GM21825 (cell line): ENCODE measurements at regions not wholly inside any gene's neighbourhood (a gene's known extent, or its start where the extent isn't known, plus 50 kb on each side); places are given as distances from the start of the nearest gene placed in this dataset.

ENCODE experiments used
- ATAC-seq: cut with Tn5 transposase; IDR thresholded peaks from one replicate; pipeline ENCODE4 v1.9.1; 2021; ENCODE audit warnings: mild to moderate bottlenecking, moderate library complexity; ENCODE audit not compliant: unreplicated experiment

DNA sequence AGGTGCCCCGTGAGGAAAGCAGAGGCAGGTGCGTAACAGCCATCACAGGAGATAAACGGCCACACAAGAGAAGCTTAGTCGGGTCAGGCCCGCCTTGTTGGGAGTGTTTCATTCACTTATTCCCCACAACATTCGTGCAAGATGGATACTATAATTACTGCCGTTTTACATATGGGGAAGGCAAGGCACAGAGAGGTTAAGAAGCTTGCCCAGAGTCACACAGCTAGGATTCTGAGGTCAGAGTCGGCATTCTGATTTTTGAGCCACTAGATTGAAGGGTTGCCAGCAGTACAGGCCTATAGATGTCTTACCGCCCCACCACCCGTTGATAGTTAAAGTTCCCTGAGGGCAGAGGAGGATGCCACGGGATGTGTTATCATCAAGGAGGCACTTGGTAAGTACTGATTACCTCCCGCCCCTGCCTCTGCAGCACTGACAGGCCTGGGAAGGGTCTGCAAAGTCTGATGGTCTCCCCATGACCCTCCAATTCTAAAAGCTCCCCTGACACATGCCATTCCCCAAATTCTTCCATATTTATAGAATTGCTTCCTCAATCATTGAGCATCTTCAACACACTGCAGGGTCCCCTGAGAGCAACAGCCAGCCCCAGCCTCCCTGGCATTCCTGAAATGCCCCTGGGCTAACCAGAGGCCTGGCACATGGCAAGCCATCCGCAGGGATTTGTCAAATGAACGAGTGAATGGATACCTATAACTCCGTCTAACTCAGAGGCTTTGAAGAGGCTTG is 74.7 kb upstream of the CLDN14 start:
- ATAC-seq: no peak

DNA sequence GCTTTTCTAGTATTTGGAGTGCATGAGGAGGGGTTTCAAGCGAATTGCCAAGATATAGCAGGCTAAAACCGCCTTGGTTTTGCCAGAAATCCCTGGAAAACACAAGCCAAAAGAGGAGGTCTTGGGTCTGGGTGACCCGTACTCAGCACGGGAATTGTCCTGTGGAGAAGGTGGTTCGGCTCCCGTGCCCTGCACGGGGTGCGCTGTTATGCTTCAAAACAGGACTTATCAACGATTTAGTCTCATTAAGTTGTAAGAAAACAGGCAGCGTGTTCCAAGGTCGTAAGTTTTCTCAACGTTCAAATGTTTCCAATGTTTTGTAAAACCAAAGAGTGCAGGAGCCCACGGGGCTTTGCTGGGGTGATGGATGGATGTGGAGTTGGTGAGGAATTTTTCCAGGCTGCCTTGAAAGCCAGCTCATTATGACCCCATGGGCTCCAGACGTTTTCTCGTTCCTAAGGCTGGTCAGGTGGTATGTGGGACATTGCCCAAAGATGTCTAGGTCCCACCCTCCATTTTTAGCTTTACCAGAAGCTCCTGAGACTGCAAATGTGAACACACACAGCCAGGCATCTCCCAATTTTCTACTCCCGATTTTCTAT is 75.4 kb upstream of the CLDN14 start:
- ATAC-seq: no peak

DNA sequence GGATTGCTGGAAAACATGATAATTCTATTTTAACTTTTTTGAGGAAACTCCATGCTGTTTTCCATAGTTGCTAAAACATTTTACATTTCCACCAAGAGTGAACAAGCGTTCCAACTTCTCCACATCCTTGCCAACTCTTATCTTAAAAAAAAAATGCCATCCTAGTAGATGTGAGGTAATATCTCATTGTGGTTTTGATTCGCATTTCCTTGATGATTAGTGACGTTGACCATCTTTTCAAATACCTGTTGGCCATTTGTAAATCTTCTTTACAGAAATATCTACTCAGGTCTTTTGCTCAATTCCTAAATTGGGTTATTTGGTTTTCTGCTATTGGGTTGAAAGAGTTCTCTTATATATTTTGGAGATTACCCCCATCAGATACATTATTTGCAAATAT is 77.4 kb upstream of the CLDN14 start:
- ATAC-seq: no peak

DNA sequence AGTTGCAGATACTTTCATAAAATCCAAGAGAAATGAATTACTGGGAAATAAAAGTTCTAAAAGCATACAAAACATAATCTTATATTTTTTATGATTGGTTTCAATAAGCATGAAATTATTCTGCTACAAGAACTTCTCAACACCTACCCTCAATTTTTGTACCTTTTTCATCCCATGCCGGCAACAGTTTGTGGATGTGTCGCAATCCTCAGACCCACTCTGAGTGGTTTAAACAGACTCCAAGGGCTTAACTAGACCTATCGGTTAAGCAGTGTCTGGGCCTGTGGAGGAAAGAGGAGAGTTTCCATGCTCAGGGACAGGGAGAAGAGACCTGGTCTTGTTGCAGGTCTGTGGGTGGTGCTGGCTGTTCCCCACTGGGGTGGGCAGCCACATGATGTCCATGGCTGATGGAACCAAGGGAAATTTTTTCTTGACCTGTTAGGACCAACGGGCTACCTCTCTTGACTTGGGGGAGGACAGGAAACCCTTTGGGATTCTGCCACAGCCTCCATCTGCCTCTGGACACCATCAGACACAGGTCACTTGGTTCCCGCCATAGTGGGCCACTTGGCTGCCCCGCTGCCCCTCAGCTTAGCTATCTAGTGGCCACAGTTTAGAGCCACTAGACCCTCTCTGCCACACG is 81.1 kb upstream of the CLDN14 start:
- ATAC-seq: no peak

- ATAC-seq: no peak
Measured at GRCh38 chr21:36563341-36563926, 83.5 kb upstream of the CLDN14 start.

DNA sequence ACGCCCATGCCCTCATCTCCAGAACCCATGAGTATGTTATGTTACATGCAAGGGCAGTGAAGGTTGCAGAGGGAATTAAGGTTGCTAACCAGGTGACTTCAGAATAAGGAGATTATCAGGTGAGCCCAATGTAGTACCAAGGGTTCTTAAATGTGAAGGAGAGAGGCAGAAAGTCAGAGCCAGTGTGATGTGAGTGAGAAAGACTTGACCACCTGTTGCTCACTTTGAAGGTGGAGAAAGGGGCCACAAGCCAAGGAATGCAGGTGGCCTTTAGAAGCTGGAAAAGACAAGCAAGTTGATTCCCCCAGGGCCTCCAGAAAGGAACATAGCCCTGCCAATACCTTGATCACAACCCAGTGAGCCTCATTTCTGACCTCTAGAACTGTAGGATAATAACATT is 84.7 kb upstream of the CLDN14 start:
- no peak for ATAC-seq

- no peak for ATAC-seq
Measured at GRCh38 chr21:36565540-36565939, 85.6 kb upstream of the CLDN14 start.

GRCh38 chr21:36566644-36567043 is 86.7 kb upstream of the CLDN14 start:
- no peak for ATAC-seq

DNA sequence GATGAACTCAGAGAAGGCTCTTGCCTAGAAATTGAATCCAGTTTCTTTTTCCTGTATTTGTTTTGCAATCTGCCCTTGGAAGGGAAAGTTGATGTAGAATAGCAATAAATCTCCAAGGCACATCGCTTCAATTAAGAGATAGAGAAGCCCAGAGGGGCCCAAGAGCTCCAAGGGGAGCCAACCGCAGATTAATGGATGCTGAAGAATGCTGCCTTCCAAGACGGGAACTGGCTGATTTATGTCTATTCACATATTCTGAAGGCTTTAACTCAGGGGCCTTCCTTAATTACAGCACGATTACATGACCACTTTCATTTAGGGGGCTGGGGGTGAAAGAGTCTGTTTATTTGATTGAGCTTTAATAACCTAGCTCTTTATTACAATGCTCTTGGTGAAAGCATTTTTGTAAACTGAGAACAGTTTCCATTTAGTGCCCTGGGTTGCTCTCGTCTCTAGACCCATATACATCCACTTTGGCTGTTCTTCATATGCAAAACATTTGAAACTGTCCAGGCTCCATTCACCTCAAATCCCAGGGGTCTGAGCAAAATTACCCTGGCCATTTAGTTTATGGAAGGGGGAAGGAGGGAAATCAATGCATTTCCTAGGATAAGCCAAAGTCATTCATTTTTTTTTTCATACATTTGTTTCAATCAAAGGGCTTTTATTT is 87.4 kb upstream of the CLDN14 start:
- ATAC-seq: no peak

- no peak for ATAC-seq
Measured at GRCh38 chr21:36569511-36569910, 89.6 kb upstream of the CLDN14 start.

GRCh38 chr21:36571556-36571955 is 91.6 kb upstream of the CLDN14 start:
- no peak for ATAC-seq

DNA sequence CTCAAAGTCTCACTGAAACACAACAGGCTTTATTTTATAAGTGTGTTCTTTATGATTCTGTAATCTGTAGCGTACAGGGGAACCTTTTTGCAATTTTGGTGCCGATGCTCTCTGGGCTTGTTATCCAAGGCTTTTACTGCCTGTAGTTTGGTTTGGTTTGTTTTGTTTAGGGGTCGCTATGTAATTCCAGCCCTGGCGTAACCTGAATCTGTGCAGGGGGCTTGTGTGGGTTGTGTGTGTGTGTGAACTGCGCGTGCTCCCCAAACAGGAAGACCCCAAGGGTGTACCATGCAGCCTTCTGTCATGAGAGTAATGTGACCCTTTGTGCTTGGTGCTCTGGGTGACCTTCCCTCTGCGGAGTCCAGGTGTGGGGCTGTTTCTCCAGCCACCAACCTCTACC is 92.1 kb upstream of the CLDN14 start:
- ATAC-seq: no peak

- no peak for ATAC-seq
Measured at GRCh38 chr21:36575306-36575705, 95.4 kb upstream of the CLDN14 start.

DNA sequence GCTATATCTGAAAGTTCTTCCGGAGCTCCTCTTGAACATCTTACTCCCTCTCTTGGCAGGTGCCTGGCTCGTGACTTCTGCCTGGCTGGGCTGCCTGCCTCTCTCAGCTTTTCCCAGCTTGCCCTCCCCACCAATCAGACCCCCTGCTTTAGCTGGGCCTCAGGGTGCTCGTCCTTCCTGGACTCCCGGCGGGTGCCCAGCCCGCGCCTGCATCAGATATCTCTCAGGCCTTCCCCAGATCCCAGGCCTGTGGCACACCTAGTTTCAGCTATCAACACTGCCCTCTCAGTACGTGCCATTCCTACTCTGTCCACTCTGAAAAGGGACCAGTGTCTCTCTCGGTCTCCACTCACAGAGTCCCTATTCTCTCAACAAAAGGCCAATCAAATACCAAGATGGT is 96.5 kb upstream of the CLDN14 start:
- ATAC-seq: no peak

- ATAC-seq: no peak
Measured at GRCh38 chr21:36579898-36580297, 100.0 kb upstream of the CLDN14 start.

DNA sequence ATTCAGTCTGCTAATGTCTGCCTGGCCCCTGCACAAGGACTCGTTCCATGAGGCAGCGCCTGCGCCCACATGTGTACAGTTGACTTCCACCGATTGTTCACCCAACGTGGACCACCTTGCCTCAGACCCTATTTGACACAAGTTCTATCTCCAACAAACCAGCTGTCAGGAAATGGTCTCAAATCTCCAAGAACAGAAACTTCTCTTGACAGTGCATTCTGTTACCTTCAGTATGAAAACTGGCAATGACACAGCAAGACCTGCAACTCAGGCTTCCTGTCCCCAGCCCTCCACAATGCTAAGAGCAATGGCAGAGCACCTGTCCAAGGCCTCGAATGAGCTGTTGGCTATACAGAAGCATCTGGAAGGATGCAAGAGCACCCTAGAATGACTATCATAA is 102.3 kb upstream of the CLDN14 start:
- no peak for ATAC-seq

DNA sequence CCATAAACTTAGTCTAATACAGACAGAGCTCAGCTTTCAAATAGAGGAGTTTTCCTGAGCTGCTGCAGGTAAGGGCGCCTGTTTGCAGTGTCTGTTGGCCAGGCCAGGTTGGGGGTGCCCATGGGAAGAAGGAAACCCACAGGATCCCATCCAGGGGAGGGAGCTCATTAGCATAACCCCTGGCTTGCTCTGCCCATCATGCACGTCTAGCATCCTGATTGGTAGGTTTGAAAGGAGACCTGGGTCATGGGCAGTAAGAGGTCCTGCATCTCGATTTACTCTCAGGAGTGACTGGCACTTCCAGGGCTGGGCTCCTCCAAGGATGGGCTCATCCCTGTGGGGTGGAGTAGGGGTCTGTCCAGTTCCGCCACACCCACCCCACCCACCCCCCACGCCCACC is 103.7 kb upstream of the CLDN14 start:
- no peak for ATAC-seq

DNA sequence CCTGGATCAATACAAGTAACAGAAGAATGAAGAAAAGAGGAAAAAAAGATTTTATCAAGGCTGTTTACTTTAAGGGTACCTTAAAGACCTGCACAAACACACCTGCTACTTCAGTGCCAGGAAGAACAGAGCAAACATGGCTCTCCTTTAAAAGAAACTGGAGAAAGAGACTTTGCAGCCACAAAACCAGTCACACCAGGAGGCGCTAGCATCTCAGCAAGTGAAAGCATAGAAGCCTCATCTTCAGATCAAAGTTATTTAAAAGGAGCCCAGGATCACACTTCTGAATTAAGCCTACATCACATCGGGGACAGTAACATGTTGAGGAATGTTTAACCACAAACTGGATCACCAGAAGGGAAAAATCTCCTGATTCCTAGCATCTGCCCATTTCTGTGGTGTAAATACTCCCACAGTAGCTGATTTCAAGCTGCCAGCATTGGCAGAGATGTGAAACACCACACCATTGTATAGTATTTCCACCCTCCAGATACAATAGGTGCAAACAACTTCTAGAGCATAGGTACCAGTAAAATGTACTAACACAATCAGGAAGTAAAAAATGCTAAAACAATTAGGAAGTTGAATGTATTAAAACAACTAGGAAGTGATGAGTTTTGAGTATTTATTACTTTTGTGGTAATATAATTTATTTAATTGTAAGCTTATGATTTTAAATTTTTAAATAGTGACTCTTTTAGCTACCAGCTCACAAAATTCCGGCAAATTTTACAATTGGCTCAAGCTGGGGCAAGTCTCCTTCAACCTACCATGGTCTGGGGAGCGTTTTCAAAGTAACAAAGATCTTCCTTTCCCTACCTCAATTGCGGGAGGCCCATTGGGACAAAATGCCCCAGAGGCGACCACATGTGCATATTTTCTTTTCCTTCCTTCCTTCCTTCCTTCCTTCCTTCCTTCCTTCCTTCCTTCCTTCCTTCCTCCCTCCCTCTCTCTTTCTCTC is 105.3 kb upstream of the CLDN14 start:
- no peak for ATAC-seq

GRCh38 chr21:36587388-36587787 is 107.5 kb upstream of the CLDN14 start:
- no peak for ATAC-seq

DNA sequence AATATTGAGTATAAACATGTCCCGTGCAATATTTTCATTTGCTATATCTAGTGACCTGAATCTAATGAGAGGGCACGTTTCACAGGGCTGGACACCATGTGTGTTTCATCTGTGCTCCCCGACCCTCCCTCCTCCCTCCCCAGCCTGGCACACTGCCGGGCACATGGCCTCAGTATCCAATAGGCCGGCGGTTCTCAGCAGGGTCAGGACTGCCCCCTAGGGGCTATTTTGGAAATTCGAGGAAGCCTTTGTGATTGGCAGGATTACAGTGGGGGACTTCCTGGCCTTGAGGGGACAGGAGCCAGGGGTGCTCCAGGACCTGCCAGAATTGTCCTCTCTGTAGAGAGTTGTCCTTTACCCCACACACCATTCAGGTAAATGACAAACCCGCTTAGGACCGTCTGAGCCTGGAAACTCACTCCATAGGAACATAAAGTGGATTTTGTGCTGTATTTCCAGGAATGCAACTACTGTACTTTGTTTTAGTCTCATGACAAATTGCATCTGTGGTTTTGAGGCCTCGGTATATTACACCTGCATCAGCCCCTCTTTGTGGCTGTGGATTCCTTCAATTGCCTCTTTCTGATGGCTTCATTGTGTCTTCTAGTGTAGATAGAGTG is 109.5 kb upstream of the SIM2 start:
- ATAC-seq: no peak
